HG03060 (cell line): ENCODE measurements at regions not wholly inside any gene's neighbourhood (a gene's known extent, or its start where the extent isn't known, plus 50 kb on each side); places are given as distances from the start of the nearest gene placed in this dataset.
"Not testable (repeated sequence)": the region's sequence is repeated elsewhere in the genome, so short reads cannot be mapped to it uniquely, and the experiment has no call there.

Source experiments
- ATAC-seq: cut with Tn5 transposase; IDR thresholded peaks from one replicate; pipeline ENCODE4 v1.9.1; 2021; ENCODE audit warnings: low read depth, moderate number of reproducible peaks; ENCODE audit not compliant: unreplicated experiment

- no peak for ATAC-seq
These were observed 259.4 kb upstream of the HSF2 start for GRCh38 chr6:122140031-122140430.

GRCh38 chr6:122141246-122141645 is 258.2 kb upstream of the HSF2 start:
- ATAC-seq = no peak

- no peak for ATAC-seq
These were observed 255.4 kb upstream of the HSF2 start for GRCh38 chr6:122143813-122144601.

- no peak for ATAC-seq
These were observed 254.2 kb upstream of the HSF2 start for GRCh38 chr6:122145246-122145645.

GRCh38 chr6:122145741-122146240 is 253.7 kb upstream of the HSF2 start:
- ATAC-seq = no peak

- ATAC-seq = no peak
These were observed 252.2 kb upstream of the HSF2 start for GRCh38 chr6:122147291-122147690.

GRCh38 chr6:122151066-122151465 is 248.4 kb upstream of the HSF2 start:
- ATAC-seq = no peak

- no peak for ATAC-seq
These were observed 247.7 kb upstream of the HSF2 start for GRCh38 chr6:122151763-122152162.

GRCh38 chr6:122153557-122153956 is 245.9 kb upstream of the HSF2 start:
- no peak for ATAC-seq

GRCh38 chr6:122154155-122154554 is 245.3 kb upstream of the HSF2 start:
- ATAC-seq = no peak

- ATAC-seq = no peak
These were observed 244.4 kb upstream of the HSF2 start for GRCh38 chr6:122154912-122155575.

GRCh38 chr6:122161136-122161535 is 238.3 kb upstream of the HSF2 start:
- ATAC-seq = no peak

- ATAC-seq = no peak
These were observed 234.4 kb upstream of the HSF2 start for GRCh38 chr6:122165014-122165413.

GRCh38 chr6:122170274-122170673 is 229.2 kb upstream of the HSF2 start:
- ATAC-seq = no peak

- no peak for ATAC-seq
These were observed 220.5 kb upstream of the HSF2 start for GRCh38 chr6:122178988-122179387.

- no peak for ATAC-seq
These were observed 219.3 kb upstream of the HSF2 start for GRCh38 chr6:122180132-122180531.

- no peak for ATAC-seq
These were observed 217.4 kb upstream of the HSF2 start for GRCh38 chr6:122182061-122182460.

- ATAC-seq = no peak
These were observed 215.0 kb upstream of the HSF2 start for GRCh38 chr6:122184401-122184827.

- not testable (repeated sequence) for ATAC-seq
These were observed 214.0 kb upstream of the HSF2 start for GRCh38 chr6:122185458-122185857.

- no peak for ATAC-seq
These were observed 212.3 kb upstream of the HSF2 start for GRCh38 chr6:122187186-122187585.

- no peak for ATAC-seq
These were observed 200.5 kb upstream of the HSF2 start for GRCh38 chr6:122198922-122199321.

- ATAC-seq = no peak
These were observed 199.0 kb upstream of the HSF2 start for GRCh38 chr6:122200440-122200839.
